ENCODE measurements at regions not wholly inside any gene's neighbourhood (a gene's known extent, or its start where the extent isn't known, plus 50 kb on each side); places are given as distances from the start of the nearest gene placed in this dataset.

- TF ChIP-seq HMGXB4 (CRISPR knock-in tag; IDR thresholded peaks at IDR 0.05) (no peak), CREB1 (CRISPR knock-in tag; IDR thresholded peaks at IDR 0.05) (no peak), PRDM15 (CRISPR knock-in tag; IDR thresholded peaks at IDR 0.05) (no peak), NFYB (CRISPR knock-in tag; conservative IDR thresholded peaks at IDR 0.05; ENCODE audit: low read depth) (no peak), SOX15 (CRISPR knock-in tag; IDR thresholded peaks at IDR 0.05) (no peak)
Observed at GRCh38 chr4:124499261-124499660, 213.3 kb downstream of the ANKRD50 start.

Data from WTC11 (cell line).